Loucy (cell line): ENCODE measurements at regions not wholly inside any gene's neighbourhood (a gene's known extent, or its start where the extent isn't known, plus 50 kb on each side); places are given as distances from the start of the nearest gene placed in this dataset.

Source experiments
- H2AFZ ChIP-seq: fragments of 200-600 bp; sonication (generic); 2 replicates; pipeline ENCODE4 v1.6.0; 2016; ENCODE audit warnings: antibody characterized with exemption, mild to moderate bottlenecking, low read length, moderate library complexity
- H3F3A ChIP-seq: fragments of 200-600 bp; 2 replicates; pipeline ENCODE4 v1.6.0; 2016; ENCODE audit warnings: antibody characterized with exemption, low read depth, mild to moderate bottlenecking
- H3K27me3 ChIP-seq: fragments of 200-600 bp; sonication (generic); 2 replicates; pipeline ENCODE4 v1.6.1; 2014; ENCODE audit warnings: low read length, mild to moderate bottlenecking; ENCODE audit not compliant: insufficient read depth, poor library complexity, severe bottlenecking
- H3K36me3 ChIP-seq: fragments of 200-600 bp; sonication (generic); 2 replicates; pipeline ENCODE4 v1.6.1; 2016; ENCODE audit warnings: low read length; ENCODE audit not compliant: insufficient read depth
- H3K4me1 ChIP-seq: fragments of 200-600 bp; sonication (generic); 2 replicates; pipeline ENCODE4 v1.5.1; 2014; ENCODE audit warnings: low read length, mild to moderate bottlenecking; ENCODE audit not compliant: insufficient read depth, poor library complexity, severe bottlenecking
- H3K4me2 ChIP-seq: fragments of 200-600 bp; sonication (generic); 2 replicates; pipeline ENCODE4 v1.6.0; 2014; ENCODE audit warnings: antibody characterized with exemption, low read length, low read depth, mild to moderate bottlenecking; ENCODE audit not compliant: poor library complexity, severe bottlenecking
- H3K4me3 ChIP-seq: fragments of 200-600 bp; sonication (generic); 2 replicates; pipeline ENCODE4 v1.5.1; 2014; ENCODE audit warnings: low read length, mild to moderate bottlenecking, mixed read lengths; ENCODE audit not compliant: poor library complexity, severe bottlenecking
- H3K79me2 ChIP-seq: fragments of 200-600 bp; sonication (generic); 2 replicates; pipeline ENCODE4 v1.6.1; 2014; ENCODE audit warnings: low read length; ENCODE audit not compliant: insufficient read depth
- H3K9ac ChIP-seq: fragments of 200-600 bp; sonication (generic); 2 replicates; pipeline ENCODE4 v1.6.0; 2014; ENCODE audit warnings: mild to moderate bottlenecking, low read depth, low read length, moderate library complexity; ENCODE audit not compliant: poor library complexity, severe bottlenecking
- H3K9me2 ChIP-seq: fragments of 200-600 bp; sonication (generic); replicated peaks from 2 replicates; pipeline ENCODE4 v1.6.1; 2016; ENCODE audit warnings: low read depth, low read length, mixed read lengths
- H3K9me3 ChIP-seq: fragments of 200-600 bp; sonication (generic); 2 replicates; pipeline ENCODE4 v1.6.1; 2014; ENCODE audit warnings: mild to moderate bottlenecking, antibody characterized with exemption, low read length, low read depth; ENCODE audit not compliant: insufficient read depth
- H4K20me1 ChIP-seq: fragments of 200-600 bp; sonication (generic); 2 replicates; pipeline ENCODE4 v1.6.0; 2014; ENCODE audit warnings: antibody characterized with exemption, low read length, mild to moderate bottlenecking; ENCODE audit not compliant: insufficient read depth, poor library complexity, severe bottlenecking
- EZH2phosphoT487 ChIP-seq: fragments of 200-600 bp; IDR thresholded peaks from 2 replicates; pipeline ENCODE4 v1.6.1; 2018; ENCODE audit warnings: antibody characterized with exemption, mild to moderate bottlenecking, moderate library complexity, borderline replicate concordance
- TF ChIP-seq, protein P1 (sequence below): fragments of 200-600 bp; sonication (generic); conservative IDR thresholded peaks from 2 replicates; pipeline ENCODE4 v1.5.1; 2014; ENCODE audit warnings: mild to moderate bottlenecking, antibody characterized with exemption, low read length

DNA sequence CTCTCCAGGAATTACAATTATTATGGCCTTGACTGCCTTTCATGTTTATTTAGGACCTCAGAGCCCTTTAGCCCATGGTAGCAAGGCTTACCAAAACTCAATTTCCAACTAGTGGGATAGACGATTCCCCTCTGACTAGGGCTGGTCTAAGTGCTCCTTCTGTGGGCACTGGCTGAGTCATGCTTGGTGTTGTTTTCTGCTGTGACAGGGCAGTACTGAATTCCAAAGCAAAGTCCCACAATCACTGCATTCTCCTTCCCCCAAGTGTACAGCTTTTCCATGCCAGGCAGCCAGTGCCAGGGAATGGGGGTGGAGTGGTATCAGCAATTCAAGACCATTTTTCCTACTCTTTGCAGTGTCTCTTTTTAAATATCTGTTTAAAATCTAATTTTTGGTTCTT is 509.0 kb upstream of the NECTIN3 start:
- Histone ChIP-seq H3K36me3 (no peaks in the 10 kb centered on the region), H3K4me2 (no peak overlapping the region), H3F3A (no peaks in the 10 kb centered on the region), H3K9ac (no peak overlapping the region), H3K4me1 (no peaks in the 10 kb centered on the region), H3K4me3 (no peak overlapping the region), H2AFZ (no peak overlapping the region), H3K9me2 (no peaks in the 10 kb centered on the region), H3K79me2 (no peaks in the 10 kb centered on the region), H3K9me3 (no peaks in the 10 kb centered on the region), H4K20me1 (no peaks in the 10 kb centered on the region), H3K27me3 (no peaks in the 10 kb centered on the region)
- TF ChIP-seq, protein P1, sequence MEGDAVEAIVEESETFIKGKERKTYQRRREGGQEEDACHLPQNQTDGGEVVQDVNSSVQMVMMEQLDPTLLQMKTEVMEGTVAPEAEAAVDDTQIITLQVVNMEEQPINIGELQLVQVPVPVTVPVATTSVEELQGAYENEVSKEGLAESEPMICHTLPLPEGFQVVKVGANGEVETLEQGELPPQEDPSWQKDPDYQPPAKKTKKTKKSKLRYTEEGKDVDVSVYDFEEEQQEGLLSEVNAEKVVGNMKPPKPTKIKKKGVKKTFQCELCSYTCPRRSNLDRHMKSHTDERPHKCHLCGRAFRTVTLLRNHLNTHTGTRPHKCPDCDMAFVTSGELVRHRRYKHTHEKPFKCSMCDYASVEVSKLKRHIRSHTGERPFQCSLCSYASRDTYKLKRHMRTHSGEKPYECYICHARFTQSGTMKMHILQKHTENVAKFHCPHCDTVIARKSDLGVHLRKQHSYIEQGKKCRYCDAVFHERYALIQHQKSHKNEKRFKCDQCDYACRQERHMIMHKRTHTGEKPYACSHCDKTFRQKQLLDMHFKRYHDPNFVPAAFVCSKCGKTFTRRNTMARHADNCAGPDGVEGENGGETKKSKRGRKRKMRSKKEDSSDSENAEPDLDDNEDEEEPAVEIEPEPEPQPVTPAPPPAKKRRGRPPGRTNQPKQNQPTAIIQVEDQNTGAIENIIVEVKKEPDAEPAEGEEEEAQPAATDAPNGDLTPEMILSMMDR, result no peak
- no peak for TF ChIP-seq EZH2phosphoT487

DNA sequence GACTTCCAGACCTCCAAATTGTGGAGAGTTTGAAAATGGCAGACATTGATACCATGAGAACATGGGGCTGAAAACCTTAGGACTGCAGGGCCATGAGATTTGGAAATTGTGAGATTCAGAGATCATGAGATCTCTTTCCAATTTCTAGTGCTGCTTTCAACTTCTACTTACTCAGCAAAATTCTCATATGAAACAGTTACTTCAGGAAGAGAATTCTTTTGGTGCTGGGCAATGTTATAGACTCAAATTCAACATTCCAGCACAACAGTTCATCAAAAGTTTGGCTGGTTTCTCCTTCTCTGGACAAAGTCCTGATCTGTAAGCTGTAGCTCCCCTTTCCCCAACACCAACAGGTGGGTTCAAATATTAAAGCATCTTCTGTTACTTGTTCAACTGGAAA is 506.9 kb upstream of the NECTIN3 start:
- no peaks in the 10 kb centered on the region for H3K79me2 ChIP-seq
- no peak overlapping the region for H2AFZ ChIP-seq
- TF ChIP-seq, protein P1, result no peak
- H3K9ac ChIP-seq, result no peak overlapping the region
- H3K4me2 ChIP-seq, result no peak overlapping the region
- H3K9me3 ChIP-seq, result no peaks in the 10 kb centered on the region
- no peaks in the 10 kb centered on the region for H3K9me2 ChIP-seq
- no peaks in the 10 kb centered on the region for H3K4me1 ChIP-seq
- H3K36me3 ChIP-seq, result no peaks in the 10 kb centered on the region
- no peaks in the 10 kb centered on the region for H3K27me3 ChIP-seq
- H4K20me1 ChIP-seq, result no peaks in the 10 kb centered on the region
- no peak overlapping the region for H3K4me3 ChIP-seq
- no peaks in the 10 kb centered on the region for H3F3A ChIP-seq

DNA sequence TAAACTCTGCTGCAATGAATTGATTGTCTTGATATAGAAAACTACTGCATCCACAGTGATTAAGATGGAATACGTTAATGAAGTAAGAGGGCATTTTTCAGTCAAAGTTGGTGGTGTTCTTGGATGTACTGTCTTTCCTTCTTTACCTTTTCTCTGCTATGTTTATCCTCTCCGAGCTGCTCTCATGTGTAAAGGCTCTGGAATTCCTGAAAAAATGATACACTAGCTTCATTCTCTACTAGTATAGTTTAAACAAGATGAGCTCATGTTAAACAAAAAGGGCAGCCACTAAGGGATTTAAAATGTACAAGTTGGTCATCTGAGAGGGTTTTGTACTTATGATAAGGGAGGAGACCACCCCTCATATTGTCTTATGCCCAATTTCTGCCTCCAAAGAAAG is 504.6 kb upstream of the NECTIN3 start:
- Histone ChIP-seq H3K79me2 (no peaks in the 10 kb centered on the region), H4K20me1 (no peaks in the 10 kb centered on the region), H3K36me3 (no peaks in the 10 kb centered on the region), H3K4me1 (no peaks in the 10 kb centered on the region), H2AFZ (no peak overlapping the region), H3K9me3 (no peaks in the 10 kb centered on the region), H3F3A (no peaks in the 10 kb centered on the region), H3K9ac (no peak overlapping the region), H3K4me2 (no peak overlapping the region), H3K9me2 (no peaks in the 10 kb centered on the region), H3K4me3 (no peak overlapping the region), H3K27me3 (no peaks in the 10 kb centered on the region)
- TF ChIP-seq EZH2phosphoT487, result no peak
- TF ChIP-seq, protein P1, result no peak
